HG03097 (cell line): ENCODE measurements at regions not wholly inside any gene's neighbourhood (a gene's known extent, or its start where the extent isn't known, plus 50 kb on each side); places are given as distances from the start of the nearest gene placed in this dataset.
"Not testable (repeated sequence)": the region's sequence is repeated elsewhere in the genome, so short reads cannot be mapped to it uniquely, and the experiment has no call there.

Experiments used
- ATAC-seq: cut with Tn5 transposase; IDR thresholded peaks from one replicate; pipeline ENCODE4 v1.9.1; 2021; ENCODE audit not compliant: unreplicated experiment, low FRiP score

- no peak for ATAC-seq
Observed at GRCh38 chr9:106769331-106769730, 93.6 kb upstream of the ZNF462 start.

- ATAC-seq, result no peak
Observed at GRCh38 chr9:106771608-106772007, 91.4 kb upstream of the ZNF462 start.

GRCh38 chr9:106772523-106773290 is 90.3 kb upstream of the ZNF462 start:
- ATAC-seq, result no peak

GRCh38 chr9:106773750-106774149 is 89.2 kb upstream of the ZNF462 start:
- no peak for ATAC-seq

DNA sequence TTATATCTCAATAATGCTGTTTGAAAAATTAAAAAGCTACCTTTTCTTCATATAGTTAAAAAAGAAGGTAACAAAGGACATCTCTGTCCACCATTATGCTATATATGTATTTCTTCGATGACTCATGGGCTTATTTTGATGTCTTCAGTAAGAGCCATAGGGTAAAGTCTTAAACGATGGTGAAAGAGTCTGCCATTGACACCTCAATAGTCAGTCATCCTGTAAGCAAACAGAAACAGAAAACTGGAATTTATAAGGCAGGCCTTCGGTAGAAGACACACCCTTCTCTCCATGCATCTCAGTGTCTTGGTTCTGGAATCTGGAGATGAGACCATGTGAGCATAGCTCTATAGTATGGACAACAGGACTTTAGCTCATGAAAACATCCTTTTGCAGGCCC is 87.0 kb upstream of the ZNF462 start:
- no peak for ATAC-seq

DNA sequence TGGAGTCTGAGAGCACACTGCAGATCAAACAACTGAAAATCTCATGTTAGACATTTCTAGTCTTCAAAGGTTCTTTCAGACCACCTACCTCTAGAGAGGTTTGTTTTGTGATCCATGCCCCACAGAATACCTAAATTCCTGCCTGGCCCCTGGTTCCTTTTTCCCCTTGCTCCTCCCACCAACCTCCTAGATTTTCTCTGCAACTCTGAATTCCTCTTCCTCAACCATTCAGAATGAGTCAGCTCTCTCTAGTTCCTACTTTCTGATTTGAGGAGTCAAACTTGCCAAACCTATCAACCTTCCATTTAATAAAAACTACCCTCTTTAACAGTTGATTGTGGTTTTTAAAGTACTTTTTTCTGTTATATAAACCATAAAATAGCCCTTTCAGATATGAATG is 83.2 kb upstream of the ZNF462 start:
- no peak for ATAC-seq

DNA sequence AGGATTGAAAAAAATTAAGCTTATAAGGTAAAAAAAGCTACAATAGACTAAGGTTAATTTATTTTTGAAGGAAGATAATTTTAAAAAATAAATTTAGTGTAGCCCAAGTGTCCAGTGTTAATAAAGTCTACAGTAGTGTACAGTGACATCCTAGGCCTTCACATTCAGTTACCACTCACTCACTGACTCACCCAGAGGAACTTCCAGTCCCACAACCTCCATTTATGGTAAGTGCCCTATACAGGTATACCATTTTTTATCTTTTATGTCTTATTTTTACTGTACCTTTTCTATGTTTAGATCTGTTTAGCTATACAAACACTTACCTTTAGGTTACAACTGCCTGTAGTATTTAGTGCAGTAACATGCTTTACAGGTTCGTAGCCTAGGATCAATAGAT is 79.8 kb upstream of the ZNF462 start:
- ATAC-seq, result no peak

GRCh38 chr9:106784076-106784475 is 78.9 kb upstream of the ZNF462 start:
- no peak for ATAC-seq

DNA sequence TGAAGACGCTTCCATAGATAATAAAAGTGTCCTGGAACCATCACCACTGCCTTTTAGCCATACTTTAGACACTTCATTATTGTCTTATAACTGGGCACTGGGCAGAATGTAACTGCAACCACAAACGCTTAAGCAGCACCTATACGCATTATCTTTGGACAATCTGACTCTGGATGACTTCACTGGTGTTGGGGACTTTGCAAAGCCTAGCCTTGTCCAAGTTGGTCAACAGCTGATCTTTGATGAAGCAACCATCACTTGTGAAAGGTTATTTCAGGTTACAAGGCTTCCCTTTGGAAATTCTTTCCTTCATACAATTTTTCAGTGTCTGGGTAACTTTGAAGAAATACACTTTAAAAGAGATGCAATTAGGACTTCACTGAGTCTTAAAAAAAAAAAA is 77.8 kb upstream of the ZNF462 start:
- ATAC-seq, result no peak

- ATAC-seq, result not testable (repeated sequence)
Observed at GRCh38 chr9:106788021-106788420, 74.9 kb upstream of the ZNF462 start.

DNA sequence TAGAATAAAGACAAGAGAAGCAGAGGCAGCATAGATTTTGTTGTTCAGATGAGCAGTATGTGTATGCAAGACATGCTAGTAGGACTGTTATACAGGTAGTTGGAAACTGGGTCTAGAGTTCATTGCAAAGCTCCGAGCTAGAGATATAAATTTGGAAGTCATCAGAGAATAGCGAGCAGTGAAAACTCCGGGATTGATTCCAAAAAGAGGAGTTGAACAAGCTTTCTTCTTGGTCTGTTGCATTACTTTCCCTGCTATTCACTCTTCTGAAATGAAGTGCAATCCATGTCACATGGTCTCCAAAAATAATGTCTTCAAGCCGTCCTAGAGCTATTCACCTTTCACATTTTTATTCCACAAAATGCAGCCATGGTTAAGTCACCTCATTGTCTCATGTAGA is 67.9 kb upstream of the ZNF462 start:
- no peak for ATAC-seq

GRCh38 chr9:106796771-106797170 is 66.2 kb upstream of the ZNF462 start:
- ATAC-seq, result no peak

GRCh38 chr9:106797299-106797698 is 65.7 kb upstream of the ZNF462 start:
- ATAC-seq, result no peak

DNA sequence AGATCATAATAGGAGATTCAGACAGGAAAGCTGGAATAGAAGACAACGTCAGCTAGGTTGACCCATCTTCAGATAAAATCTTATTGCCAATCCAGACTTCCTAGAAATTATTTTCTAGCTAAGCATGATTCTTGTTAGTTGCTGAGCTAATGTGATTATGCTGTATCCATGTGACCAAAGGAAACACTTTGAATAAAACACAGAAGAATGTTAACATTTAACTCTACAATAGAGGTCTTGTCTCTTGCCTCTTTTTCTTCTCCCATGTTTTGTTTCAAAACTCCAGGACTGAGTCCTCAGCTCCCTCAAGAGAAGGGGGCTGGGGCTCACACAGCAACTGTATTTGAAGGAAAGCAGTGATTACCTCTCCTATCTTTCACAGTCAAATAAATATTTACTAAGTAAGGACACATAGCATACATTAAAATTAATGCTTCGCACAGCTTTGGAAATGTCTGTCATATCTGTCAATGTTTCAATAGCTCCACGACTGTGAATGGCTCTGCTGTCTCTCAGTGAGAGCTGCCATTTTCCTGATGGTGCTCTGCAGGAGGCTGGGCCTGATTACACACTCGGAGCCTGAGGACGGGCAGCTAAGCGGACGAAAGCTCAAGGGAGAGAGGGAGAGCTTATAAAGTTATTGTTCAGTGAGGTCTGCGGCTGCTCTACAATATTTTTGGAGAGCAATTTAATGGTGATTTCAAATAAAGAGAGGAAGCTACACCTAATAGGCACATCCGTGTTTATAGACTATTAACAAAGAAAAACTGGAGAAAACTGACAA is 64.8 kb upstream of the ZNF462 start:
- no peak for ATAC-seq

GRCh38 chr9:106799152-106799551 is 63.8 kb upstream of the ZNF462 start:
- ATAC-seq, result no peak

- ATAC-seq, result no peak
Observed at GRCh38 chr9:106800701-106801270, 62.2 kb upstream of the ZNF462 start.

- no peak for ATAC-seq
Observed at GRCh38 chr9:106801816-106802215, 61.1 kb upstream of the ZNF462 start.
